Spleen (tissue), 7 donors: ENCODE measurements at regions not wholly inside any gene's neighbourhood (a gene's known extent, or its start where the extent isn't known, plus 50 kb on each side); places are given as distances from the start of the nearest gene placed in this dataset.

Experiments
- CTCF ChIP-seq, 11 experiments: fragments of 200-600 bp in 7 of 11; fragments of 450-650 bp in 4 of 11; sonication (generic) in 4 of 11; IDR thresholded peaks in 8 of 11; conservative IDR thresholded peaks in 3 of 11; 1 replicate in 7 of 11; 2 replicates in 4 of 11; pipeline versions ENCODE4 v1.4.0 to v1.8.0; 2016 to 2021; ENCODE audit warnings: antibody characterized with exemption in 11 of 11, inconsistent platforms in 4 of 11, mild to moderate bottlenecking in 1 of 11
- POLR2A ChIP-seq, 3 donors: fragments of 450-650 bp; IDR thresholded peaks; one replicate each; pipeline ENCODE4 v1.5.1; 2017; ENCODE audit warnings: antibody characterized with exemption in 3 of 3, mild to moderate bottlenecking in 1 of 3
- donor health status: DM: no; HTN: no; CAD: no; lungs with moderate emphysema.
- donor health status: DM: no; HTN: no; CAD: no.
- donor health status: DM: no; HTN: no; CAD: no.

- TF ChIP-seq CTCF (IDR thresholded peaks at IDR 0.05 in 8 of 11, conservative IDR thresholded peaks at IDR 0.05 in 3 of 11) (no peak), POLR2A (IDR thresholded peaks at IDR 0.05) (no peak)
Observed at GRCh38 chr18:29160170-29160569, 983.2 kb upstream of the CDH2 start.
